Natural killer cell treated with Interleukin-12 subunit alpha and Interleukin-12 subunit beta and Interleukin-15 and Interleukin-18, amount 100 ng/mL, for 72 hours (primary cell): ENCODE measurements at regions not wholly inside any gene's neighbourhood (a gene's known extent, or its start where the extent isn't known, plus 50 kb on each side); places are given as distances from the start of the nearest gene placed in this dataset.

ENCODE experiments used
- ATAC-seq, 2 donors: fragments of 150-1000 bp; cut with Tn5 transposase in 1 of 2; sonication (Bioruptor Pico), chemical (Tn5 transposase) in 1 of 2; 2 replicates each; pipeline ENCODE4 v1.10.0; 2021
- DNase-seq: peaks from one replicate; pipeline ENCODE4 v3.0.0; 2022; ENCODE audit warnings: low spot score
- H3K27ac Mint-ChIP-seq, 2 donors: 1 replicate in 1 of 2; 2 replicates in 1 of 2; pipeline ENCODE4 v1.8.0; 2022; ENCODE audit warnings: mixed read lengths in 2 of 2, mild to moderate bottlenecking in 1 of 2, moderate library complexity in 1 of 2
- H3K27me3 Mint-ChIP-seq, 2 donors: 1 replicate in 1 of 2; 2 replicates in 1 of 2; pipeline ENCODE4 v1.8.0; 2022; ENCODE audit warnings: mixed read lengths in 2 of 2
- H3K36me3 Mint-ChIP-seq: one replicate; pipeline ENCODE4 v1.8.0; 2022; ENCODE audit warnings: mixed read lengths
- H3K4me1 Mint-ChIP-seq, 2 donors: 1 replicate in 1 of 2; 2 replicates in 1 of 2; pipeline ENCODE4 v1.8.0; 2022; ENCODE audit warnings: low read depth in 2 of 2, mixed read lengths in 2 of 2, mild to moderate bottlenecking in 1 of 2
- H3K4me3 Mint-ChIP-seq: one replicate; pipeline ENCODE4 v1.8.0; 2022; ENCODE audit warnings: mixed read lengths
- H3K9me3 Mint-ChIP-seq: 2 replicates; pipeline ENCODE4 v1.8.0; 2022; ENCODE audit warnings: mixed read lengths

DNA sequence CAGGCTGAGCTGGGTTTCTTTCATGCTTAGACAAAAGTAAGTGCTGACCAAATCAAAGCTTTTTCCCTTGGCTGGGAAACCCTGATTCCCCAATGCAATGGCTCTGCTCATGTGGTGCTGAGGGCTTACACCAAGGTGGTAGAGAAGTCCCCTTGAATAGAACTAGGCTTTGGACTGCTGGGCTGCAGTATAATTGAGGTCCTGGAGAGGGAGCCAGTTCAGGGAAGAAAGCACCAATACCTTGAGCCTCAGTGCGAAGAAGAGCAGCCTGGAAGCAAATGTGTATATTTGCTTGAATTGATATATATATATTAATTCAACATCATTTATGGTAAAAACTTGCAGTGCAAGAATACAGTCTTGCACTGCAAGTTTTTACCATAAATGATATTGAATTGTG lies 391.1 kb downstream of the RPS24 start:
- no peak for DNase-seq
- H3K36me3 Mint-ChIP-seq = no peaks in the 10 kb centered on the region
- no peak overlapping the region for H3K27ac Mint-ChIP-seq
- no peaks in the 10 kb centered on the region for H3K4me1 Mint-ChIP-seq
- H3K27me3 Mint-ChIP-seq = peaks cover 21% of the 10 kb centered on the region in 2 donors
- H3K9me3 Mint-ChIP-seq = peaks cover 4% of the 10 kb centered on the region
- ATAC-seq = no peak
- no peak overlapping the region for H3K4me3 Mint-ChIP-seq

DNA sequence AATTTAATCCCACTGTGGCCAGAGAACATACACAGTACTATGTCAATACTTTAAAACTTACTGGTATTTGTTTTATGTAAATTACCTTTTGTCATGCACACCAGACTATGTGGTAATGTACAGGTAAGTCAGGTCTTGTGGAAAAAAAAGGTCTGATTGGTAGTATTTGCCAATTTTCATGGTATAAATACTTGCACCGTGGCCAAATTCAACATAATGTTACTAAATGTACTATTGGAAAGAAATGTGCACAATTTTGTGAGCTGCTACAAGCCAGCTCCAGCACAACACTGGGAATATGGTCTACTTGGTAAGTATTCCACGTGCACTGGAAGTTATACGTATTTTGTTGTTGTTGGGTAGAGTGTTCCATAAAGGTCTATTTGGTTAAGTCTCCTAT lies 392.5 kb downstream of the RPS24 start:
- Mint-ChIP-seq H3K36me3 (no peaks in the 10 kb centered on the region), H3K4me3 (no peak overlapping the region), H3K4me1 (no peaks in the 10 kb centered on the region), H3K27ac (no peak overlapping the region), H3K27me3 (peaks cover 20 to 33% of the 10 kb centered on the region in 2 donors), H3K9me3 (peaks cover 4% of the 10 kb centered on the region)
- DNase-seq (no peak), ATAC-seq (no peak)

DNA sequence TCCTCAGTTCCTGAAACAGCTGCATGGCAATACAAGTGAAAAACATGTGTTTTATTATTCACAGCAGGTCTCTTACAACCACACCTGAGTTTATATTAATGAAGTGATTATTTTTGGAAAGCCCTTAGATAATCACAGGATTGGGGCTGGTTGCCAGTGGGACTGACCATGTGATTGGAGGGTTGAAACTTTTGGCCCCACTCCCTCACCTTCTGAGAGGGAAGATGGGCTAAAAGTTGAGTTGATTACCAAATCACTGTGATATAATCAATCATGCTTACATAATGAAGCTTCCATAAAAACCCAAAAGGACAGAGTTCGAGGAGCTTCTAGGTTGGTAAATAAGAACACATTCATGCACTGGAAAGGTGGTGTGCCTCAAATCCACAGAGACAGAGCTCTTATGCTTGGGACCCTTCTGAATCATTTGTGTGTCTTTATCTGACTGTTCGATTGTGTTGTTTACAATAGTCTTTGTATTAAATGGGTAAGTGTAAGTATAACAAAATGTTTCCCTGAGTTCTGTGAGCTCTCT lies 393.9 kb downstream of the RPS24 start:
- DNase-seq = no peak
- ATAC-seq = no peak
- H3K9me3 Mint-ChIP-seq = peaks cover 4% of the 10 kb centered on the region
- H3K36me3 Mint-ChIP-seq = no peaks in the 10 kb centered on the region
- H3K27me3 Mint-ChIP-seq = peaks cover 23 to 35% of the 10 kb centered on the region in 2 donors
- no peak overlapping the region for H3K4me3 Mint-ChIP-seq
- H3K27ac Mint-ChIP-seq = no peak overlapping the region
- no peaks in the 10 kb centered on the region for H3K4me1 Mint-ChIP-seq

DNA sequence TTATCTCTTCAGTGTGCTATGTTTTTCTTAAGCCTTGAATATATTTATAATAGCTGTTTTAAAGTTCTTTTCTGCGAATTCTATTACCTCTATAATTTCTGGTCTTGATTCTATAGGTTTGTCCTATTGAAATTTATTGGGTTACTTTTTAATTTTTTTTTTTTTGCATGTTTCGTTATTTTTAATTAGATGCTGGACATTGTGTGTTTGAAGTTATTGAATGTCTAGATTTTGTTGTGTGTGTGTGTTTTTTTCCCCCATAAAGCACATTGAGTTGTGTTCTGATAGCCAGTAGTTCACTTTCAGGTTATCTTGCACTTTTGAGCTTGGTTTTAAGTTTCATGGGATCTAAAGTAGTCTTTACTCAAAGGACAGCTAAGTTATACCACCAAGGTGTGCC lies 394.9 kb downstream of the RPS24 start:
- DNase-seq (no peak), ATAC-seq (no peak)
- no peaks in the 10 kb centered on the region for H3K4me1 Mint-ChIP-seq
- H3K27ac Mint-ChIP-seq = no peak overlapping the region
- no peaks in the 10 kb centered on the region for H3K36me3 Mint-ChIP-seq
- no peak overlapping the region for H3K4me3 Mint-ChIP-seq
- peaks cover 4% of the 10 kb centered on the region for H3K9me3 Mint-ChIP-seq
- H3K27me3 Mint-ChIP-seq = peaks cover 23 to 35% of the 10 kb centered on the region in 2 donors

DNA sequence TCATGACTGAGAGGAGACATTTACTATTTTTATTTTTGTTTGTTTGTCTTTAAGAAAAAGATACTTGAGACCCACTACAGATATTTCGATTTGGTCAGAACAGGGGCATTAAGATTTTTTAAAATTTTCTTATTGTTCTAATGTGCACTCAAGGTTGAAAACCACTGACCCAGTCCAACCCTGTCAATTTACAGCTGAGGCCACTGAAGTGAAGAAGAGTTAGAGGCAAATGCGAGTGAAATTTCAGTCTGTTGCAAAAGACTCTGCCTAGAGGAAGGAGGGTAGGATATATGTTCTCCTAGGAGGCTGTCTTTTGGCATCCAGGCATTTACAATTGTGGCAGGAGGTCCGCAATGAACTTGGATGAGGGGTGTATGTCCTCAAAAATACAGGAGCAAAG lies 396.3 kb downstream of the RPS24 start:
- H3K27me3 Mint-ChIP-seq = peaks cover 23 to 35% of the 10 kb centered on the region in 2 donors

DNA sequence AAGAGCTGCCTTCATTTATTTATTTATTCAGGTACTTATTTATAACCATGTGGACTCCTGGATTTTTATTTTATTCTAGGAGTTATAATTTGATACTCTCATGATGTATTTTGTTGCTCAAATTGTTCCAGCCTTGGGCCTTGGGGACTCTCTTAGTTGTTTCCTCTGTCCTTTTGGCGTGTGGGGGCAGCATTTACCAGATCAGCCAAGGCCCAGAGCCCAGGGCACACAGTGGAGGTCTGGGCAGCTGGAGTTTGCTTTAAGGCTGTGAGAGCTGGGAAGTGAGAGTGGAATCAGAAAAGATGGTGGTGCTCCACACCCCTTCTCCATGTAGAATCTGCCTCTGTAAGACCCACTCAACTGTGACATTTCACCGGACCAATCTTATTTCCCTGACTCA lies 398.9 kb downstream of the RPS24 start:
- DNase-seq (peak; percentile 15), ATAC-seq (no peak)
- H3K27me3 Mint-ChIP-seq = peaks cover 23 to 28% of the 10 kb centered on the region in 2 donors
- no peak overlapping the region for H3K27ac Mint-ChIP-seq
- no peaks in the 10 kb centered on the region for H3K9me3 Mint-ChIP-seq
- H3K36me3 Mint-ChIP-seq = no peaks in the 10 kb centered on the region
- no peaks in the 10 kb centered on the region for H3K4me1 Mint-ChIP-seq
- H3K4me3 Mint-ChIP-seq = no peak overlapping the region

More for the DNA sequence above, 396.3 kb downstream of the RPS24 start:
- H3K4me3 Mint-ChIP-seq = no peak overlapping the region
- H3K27ac Mint-ChIP-seq = no peak overlapping the region
- no peaks in the 10 kb centered on the region for H3K4me1 Mint-ChIP-seq
- DNase-seq (no peak), ATAC-seq (no peak)
- peaks cover 4% of the 10 kb centered on the region for H3K9me3 Mint-ChIP-seq
- H3K36me3 Mint-ChIP-seq = no peaks in the 10 kb centered on the region

DNA sequence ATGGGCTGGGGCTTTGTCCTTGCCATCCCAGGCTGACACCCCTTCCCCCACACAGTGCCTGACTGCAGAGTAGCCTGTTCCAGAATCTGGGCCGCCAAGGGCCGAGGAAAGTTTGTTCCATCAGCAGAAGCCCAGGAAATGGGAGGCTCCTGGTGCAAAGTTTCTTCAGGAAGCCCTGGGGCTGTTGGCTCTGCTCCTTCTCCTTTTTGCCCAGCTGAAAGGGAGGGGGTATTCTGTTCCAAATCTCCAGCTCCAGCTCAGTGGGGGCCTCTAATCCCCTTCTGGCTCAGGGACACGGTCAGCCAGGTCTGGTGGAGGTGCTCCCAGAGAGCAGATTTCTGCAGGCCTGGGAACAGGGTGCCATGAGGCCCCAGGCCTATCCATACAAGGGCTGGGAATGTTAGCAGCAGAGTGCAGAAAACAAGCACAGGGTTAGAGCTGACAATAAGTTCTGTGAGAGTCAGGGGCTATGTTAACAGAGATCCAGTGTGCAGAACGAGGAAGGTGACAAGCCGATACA lies 399.5 kb downstream of the RPS24 start:
- no peak overlapping the region for H3K27ac Mint-ChIP-seq
- DNase-seq (peak; percentile 31), ATAC-seq (no peak)
- no peaks in the 10 kb centered on the region for H3K36me3 Mint-ChIP-seq
- no peak overlapping the region for H3K4me3 Mint-ChIP-seq
- no peaks in the 10 kb centered on the region for H3K4me1 Mint-ChIP-seq
- no peaks in the 10 kb centered on the region for H3K9me3 Mint-ChIP-seq
- H3K27me3 Mint-ChIP-seq = peaks cover 23 to 28% of the 10 kb centered on the region in 2 donors

DNA sequence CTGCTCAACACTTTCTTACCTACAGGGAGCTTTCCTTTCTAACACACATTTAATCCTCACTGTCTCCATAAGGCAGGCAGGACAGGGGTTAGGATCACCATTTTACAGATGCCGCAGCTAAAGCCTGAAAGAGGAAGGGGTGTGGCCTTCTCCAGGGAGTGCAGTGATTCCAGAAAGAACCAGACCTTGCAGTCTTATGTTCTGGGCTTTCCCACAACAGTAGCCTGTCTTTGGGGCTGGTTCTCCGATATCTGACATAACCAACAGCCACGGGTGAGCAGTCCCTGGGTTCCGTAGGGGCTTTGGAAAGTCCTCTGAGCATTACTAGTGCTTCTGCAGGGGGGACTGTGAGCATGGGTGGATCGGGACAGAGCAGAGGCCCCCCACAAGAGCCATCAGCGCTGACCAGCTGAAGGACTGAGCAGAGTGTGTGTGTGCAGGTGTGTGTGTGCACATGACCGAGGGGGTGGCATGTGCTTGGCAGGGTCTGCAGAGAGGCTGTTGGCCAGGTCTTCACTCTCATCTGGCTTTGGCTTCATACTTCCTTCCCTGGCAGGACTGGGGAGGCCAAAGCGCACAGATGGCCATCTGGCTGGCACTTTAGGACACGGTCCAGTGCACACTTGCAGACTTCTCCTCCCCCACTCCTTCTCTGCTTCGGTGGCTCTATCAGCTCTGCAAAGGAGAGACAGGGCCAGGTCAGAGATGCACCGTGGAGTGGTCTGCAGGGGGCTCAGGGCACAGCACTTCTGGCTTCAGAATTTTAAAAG lies 400.3 kb downstream of the RPS24 start:
- no peak overlapping the region for H3K4me3 Mint-ChIP-seq
- H3K9me3 Mint-ChIP-seq = no peaks in the 10 kb centered on the region
- no peaks in the 10 kb centered on the region for H3K4me1 Mint-ChIP-seq
- ATAC-seq (no peak), DNase-seq (peak; percentile 38)
- H3K36me3 Mint-ChIP-seq = no peaks in the 10 kb centered on the region
- no peak overlapping the region for H3K27ac Mint-ChIP-seq
- H3K27me3 Mint-ChIP-seq = peaks cover 21 to 24% of the 10 kb centered on the region in 2 donors

DNA sequence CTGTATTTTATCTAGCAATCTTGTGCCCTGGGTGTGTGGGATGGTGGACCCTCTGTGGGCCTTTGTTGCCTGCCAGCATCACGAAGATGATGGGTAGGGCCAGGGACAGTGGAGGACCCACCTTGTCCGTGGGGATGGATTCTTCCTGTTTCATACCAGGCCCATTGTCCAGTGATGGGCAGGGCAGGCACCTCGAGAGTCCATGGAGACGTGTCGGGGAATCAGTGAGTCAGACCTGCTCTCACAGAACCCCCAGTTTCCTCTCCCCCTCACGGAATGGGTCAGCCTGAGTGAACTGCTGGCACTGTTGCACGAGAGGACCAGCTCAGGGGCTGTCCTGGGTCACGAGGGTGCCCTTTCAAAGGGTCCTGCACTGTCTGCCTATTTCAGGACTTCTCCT lies 401.2 kb downstream of the RPS24 start:
- peak; percentile 54 for DNase-seq

DNA sequence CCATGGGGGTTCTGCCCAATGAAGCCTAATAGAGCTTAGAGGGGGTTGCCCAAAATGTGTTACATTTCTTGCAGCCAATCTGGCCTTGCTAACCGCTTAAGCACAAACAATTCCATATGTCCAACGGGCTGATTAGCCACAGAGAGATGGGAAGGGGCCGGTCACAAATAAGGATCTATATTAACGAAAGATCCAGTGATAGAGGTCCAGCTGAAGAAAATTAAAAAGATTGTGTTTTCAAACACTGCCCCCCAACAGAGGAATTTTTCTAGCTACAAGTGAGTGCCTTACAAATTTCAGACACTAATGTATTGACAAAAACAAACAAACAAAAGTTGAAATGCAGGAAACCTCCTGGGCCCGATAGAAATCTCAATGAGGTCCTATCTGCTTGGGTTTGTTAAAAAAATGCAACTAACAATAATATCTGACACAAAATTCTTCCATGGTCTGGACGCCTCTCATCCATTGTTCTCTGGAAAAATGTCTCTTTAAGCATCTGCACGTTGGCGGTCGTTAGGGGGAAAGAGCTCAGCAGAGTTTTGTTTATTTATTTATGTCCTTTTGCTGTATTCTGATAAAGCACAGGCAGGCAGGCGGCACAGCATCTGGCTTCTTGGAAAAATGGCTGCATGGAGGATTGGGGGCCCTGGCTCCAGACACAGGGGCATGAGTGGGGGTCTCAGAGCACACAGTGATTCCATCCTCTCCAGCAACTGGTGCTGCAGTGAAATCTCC lies 402.0 kb downstream of the RPS24 start:
- DNase-seq (no peak), ATAC-seq (no peak)
- H3K27ac Mint-ChIP-seq = no peak overlapping the region
- no peaks in the 10 kb centered on the region for H3K36me3 Mint-ChIP-seq
- no peak overlapping the region for H3K4me3 Mint-ChIP-seq
- H3K9me3 Mint-ChIP-seq = no peaks in the 10 kb centered on the region
- H3K4me1 Mint-ChIP-seq = no peaks in the 10 kb centered on the region
- H3K27me3 Mint-ChIP-seq = peaks cover 7 to 17% of the 10 kb centered on the region in 2 donors

More for the DNA sequence above, 401.2 kb downstream of the RPS24 start:
- no peak for ATAC-seq
- no peak overlapping the region for H3K27ac Mint-ChIP-seq
- H3K9me3 Mint-ChIP-seq = no peaks in the 10 kb centered on the region
- no peak overlapping the region for H3K4me3 Mint-ChIP-seq
- H3K4me1 Mint-ChIP-seq = no peaks in the 10 kb centered on the region
- no peaks in the 10 kb centered on the region for H3K36me3 Mint-ChIP-seq
- peaks cover 12 to 20% of the 10 kb centered on the region in 2 donors for H3K27me3 Mint-ChIP-seq

DNA sequence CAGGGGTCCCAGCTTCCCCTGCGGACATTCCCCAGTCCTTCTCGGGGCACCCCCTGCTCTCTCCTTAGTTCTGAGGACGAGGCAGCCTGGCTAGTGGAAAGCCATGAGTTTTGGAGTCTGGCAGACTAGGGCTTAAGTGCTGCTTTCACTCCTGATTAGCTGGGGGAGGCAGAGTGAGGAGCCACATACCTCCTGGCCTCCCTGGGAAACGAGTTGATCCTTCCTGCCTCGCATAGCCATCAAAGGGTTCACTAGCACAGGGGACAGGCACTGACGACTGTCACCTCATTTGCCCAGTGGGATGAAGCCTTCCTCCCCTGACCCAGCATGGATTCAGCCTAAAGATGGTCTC lies 402.5 kb downstream of the RPS24 start:
- Mint-ChIP-seq H3K36me3 (no peaks in the 10 kb centered on the region), H3K4me3 (no peak overlapping the region), H3K9me3 (no peaks in the 10 kb centered on the region), H3K27me3 (peaks cover 1 to 16% of the 10 kb centered on the region in 2 donors), H3K4me1 (no peaks in the 10 kb centered on the region), H3K27ac (no peak overlapping the region)
- ATAC-seq (no peak), DNase-seq (no peak)

DNA sequence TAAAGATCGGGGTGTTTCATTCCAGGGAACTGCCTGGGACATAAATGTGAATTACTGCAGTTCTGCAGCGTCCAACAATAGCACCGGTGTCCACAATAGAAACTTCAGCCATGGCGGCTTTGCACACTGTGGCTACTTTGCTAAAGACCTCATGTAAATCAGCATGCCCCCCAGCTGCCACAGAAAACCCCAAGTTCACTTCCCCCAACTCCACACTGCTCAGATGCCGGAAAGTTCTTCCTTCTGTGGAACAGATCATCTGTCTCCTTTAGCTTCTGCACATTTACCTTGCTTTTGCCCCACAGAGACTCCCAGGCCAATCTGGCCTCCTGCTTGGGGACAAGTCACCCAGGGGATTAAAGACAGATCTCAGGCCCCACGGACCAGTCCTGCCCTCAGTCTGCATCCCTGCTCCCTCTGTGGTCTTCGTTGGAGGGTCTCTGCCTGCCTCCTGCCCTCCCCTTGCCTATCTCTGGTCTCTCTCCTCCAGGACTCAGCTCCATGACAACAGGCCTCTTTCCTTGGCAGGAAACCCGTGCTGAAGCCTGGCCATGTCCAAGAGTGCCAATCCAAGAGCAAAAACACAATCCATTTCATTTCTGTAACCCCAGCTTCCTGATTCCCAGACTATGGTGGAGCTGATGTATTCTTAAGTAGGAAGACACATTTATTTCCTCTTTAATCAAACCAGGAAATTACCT lies 403.2 kb downstream of the RPS24 start:
- no peaks in the 10 kb centered on the region for H3K4me1 Mint-ChIP-seq
- no peaks in the 10 kb centered on the region for H3K9me3 Mint-ChIP-seq
- H3K27me3 Mint-ChIP-seq = peaks cover 0 to 16% of the 10 kb centered on the region in 2 donors
- no peak overlapping the region for H3K4me3 Mint-ChIP-seq
- no peaks in the 10 kb centered on the region for H3K36me3 Mint-ChIP-seq
- no peak overlapping the region for H3K27ac Mint-ChIP-seq
- DNase-seq (no peak), ATAC-seq (no peak)

DNA sequence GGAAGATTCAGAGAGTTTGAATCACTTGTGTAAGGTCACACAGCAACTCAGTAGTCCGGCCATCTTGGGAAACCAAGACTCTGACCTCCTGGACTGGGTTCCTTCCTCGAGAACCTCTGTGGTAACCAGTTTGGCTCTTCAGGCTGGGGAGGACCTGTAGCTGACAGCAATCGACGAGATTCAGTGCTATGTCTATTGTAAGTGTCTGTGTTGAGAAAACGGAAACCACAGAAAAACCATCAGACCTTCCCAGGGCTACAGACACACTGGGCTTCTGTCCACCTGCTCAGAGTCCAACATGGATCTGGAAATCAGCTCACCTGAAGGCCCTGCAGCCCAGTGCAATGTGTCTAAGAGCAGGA lies 403.7 kb downstream of the RPS24 start:
- H3K4me3 Mint-ChIP-seq = no peak overlapping the region
- H3K27ac Mint-ChIP-seq = no peak overlapping the region
- no peaks in the 10 kb centered on the region for H3K36me3 Mint-ChIP-seq
- no peak for ATAC-seq
- DNase-seq = no peak
- peaks cover 0 to 13% of the 10 kb centered on the region in 2 donors for H3K27me3 Mint-ChIP-seq
- H3K4me1 Mint-ChIP-seq = no peaks in the 10 kb centered on the region
- no peaks in the 10 kb centered on the region for H3K9me3 Mint-ChIP-seq
